CD4-positive, alpha-beta T cell treated with Interleukin-2 at 100 ng/mL for 4 hours (primary cell): ENCODE measurements at regions not wholly inside any gene's neighbourhood (a gene's known extent, or its start where the extent isn't known, plus 50 kb on each side); places are given as distances from the start of the nearest gene placed in this dataset.

ENCODE experiments used
- DNase-seq: peaks from one replicate; pipeline ENCODE4 v3.0.0-alpha.2; 2020; ENCODE audit warnings: low spot score

DNA sequence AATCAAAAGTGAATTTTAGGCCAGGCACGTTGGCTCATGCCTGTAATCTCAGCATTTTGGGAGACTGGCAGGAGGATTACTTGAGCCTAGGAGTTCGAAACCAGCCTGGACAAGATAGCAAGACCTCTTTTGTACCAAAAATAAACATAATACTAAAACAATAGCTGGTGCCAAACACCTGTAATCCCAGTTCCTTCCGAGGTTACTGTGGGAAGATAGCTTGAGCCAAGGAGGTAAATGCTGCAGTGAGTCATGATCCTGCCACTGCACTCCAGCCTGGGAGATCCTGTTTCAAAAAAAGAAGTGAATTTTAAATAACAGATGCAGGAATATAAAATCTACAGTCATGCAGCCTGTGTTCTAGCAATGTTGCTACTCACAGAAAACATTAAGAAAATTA lies 488.3 kb downstream of the PPARGC1A start:
- no peak for DNase-seq

DNA sequence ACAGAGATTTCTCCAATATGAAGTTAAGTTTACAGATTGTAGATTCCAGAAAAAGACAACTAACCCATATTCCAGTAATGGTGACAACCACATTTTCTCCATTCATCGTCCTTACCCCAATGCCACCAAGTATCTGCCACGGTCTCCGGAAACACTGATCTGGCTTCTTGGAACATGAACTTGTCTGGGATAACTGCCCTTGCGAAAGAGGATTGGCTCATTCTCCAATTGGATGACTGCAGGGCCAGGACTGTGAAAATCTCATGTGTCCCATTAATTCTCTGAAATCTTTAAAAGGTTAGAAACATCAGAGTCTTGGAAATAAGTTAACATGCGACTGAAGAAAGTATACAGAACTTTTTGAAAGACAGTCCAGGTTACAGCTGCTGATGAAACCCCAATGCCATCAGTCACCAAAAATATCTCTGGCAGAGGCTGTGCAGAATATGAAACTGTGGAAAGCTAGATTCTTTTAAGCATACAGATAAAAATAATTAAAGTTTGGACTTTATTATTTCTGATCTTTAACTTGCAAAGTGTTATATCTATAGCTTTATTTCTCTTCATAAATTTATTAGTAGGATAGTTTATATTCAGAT lies 496.9 kb downstream of the PPARGC1A start:
- DNase-seq, result no peak

DNA sequence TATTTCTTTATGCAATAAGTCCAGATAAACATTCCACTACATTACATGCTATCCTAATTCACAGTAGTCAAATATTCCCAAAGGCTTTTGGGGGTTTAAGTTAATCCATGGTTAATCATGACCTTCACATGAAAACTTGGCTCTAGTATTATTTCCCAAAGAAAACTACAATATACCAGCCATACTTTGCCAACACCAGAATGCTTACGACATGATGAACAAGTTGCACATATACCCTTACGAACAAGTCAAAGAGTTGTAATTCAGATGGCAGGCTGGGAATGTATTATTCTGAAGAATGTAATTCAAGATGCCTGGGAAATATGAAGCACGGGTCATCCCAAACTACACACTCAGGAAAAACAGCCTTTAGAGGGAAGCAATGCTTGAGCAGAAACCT lies 499.6 kb downstream of the PPARGC1A start:
- no peak for DNase-seq

DNA sequence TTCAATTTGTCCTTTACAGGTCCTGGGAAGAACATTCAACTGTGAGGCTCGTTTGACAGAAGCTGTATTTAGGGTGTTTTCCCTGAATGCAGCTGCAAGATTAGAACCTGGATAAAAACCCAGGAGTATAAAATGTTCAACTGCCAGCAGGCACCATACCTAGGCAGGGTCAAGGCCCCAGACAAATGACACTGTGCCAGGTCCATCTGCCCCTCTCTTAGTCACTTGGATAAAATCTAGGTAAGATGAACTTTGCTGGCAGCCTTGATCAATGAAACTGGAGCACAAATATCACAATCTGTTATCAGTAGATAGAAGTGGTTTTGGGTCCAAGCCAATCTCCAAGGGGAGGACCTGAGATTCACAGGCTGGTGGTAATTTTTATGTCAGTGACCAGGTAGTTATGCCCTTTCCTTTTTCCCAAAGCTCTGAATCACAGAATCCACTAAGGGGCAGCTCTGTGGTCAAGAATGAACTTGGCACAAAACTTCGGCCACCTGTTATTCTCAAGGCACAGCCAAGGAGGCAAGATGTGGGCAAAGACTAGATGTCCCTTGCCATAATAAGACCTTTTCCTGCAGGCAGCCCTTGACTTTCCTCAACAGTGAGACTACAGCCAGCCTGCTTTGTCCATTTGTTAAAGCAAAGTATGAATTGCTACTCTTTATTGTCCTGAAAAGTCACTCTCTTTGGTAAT lies 501.0 kb downstream of the PPARGC1A start:
- no peak for DNase-seq

DNA sequence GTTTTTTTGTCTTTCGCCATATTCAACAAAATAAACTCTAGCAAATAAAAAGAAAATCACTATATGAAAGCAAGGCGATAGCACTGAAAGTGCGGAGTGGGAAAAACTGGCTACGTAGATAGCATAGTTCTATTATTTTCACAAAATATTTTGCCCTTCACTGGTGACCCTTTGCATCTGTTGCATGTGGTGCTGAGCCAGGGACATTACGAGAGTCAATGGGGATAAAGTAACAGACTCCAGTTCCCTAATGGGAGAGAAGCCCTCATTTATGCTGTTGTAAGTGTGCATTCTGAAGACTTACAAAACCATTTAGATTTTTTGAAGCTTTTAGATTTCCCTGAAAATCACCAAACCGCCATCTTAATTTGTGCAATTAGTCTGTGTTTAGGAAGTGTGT lies 501.6 kb downstream of the PPARGC1A start:
- DNase-seq, result no peak

DNA sequence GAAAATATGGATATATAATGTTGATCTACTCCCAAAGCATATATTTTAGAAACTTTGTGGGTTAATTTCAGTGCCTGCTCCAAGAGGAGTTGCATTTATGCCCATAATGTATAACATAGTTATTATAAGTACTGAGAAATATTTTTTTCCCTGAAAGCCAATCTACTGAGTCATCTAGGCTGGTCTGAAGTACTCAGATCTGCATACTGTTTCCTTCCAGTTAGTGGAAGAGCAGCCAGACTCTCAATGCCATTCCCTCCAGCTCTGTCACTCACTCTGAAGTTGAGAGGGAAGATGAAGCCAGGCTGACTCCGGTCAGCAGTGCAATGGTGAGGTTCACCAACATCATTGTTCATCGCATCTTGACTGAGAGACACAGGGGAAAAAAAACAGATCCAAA lies 505.1 kb downstream of the PPARGC1A start:
- DNase-seq, result no peak

DNA sequence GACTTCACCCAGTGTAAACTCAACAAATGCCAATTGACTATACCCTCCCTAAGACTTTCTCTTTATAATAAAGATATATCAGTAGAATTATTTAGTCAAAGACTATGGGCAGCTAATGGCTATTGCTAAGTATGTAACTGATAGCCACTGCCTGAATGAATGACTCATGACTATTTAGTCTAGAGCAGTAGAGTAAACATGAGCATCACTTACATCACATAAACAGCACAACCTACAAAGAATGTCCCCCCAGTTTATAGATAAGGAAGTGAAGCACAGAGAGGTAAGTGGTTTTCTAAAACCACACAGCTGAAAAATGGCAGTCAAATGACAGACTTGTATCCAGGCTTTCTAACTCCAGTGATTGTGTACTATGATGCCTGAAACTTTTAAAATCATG lies 507.0 kb downstream of the PPARGC1A start:
- no peak for DNase-seq

DNA sequence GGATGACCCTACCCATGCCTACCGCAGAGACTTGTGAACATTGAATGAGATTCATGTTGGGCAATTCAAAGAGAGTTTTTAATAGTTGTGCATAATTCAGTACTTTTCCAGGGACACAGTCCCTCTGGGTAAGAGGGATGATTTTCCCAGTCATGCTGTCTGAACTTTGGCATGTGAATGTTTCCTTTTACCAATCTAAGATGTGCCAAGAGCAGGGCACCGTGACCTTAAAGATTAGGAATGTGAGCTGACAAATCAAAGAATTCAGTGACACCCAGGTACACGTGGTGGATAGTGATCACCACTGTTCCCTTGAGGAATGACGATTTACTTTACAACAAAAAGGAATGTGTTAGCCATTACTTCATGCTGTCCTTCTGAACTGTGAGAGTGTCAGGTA lies 515.6 kb downstream of the PPARGC1A start:
- DNase-seq, result no peak

DNA sequence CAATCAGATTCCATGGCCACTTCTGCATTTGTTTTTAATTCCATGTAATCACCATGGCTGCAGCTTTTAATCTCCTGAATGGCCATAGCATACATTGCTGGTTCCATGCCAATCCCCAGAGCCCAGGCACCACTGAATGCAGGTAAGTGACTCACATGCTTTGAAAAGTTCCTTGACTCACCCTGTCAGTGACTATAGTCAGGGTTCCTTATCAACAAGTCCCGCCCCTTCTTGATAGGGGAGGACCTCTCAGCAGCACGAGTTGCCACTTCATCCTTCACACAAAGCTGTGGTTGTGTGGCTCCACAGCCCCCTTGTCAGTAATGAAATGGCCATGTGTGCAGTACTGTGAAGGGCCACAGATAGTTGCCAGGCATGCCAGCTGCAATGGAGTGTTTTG lies 516.6 kb downstream of the PPARGC1A start:
- DNase-seq, result no peak

DNA sequence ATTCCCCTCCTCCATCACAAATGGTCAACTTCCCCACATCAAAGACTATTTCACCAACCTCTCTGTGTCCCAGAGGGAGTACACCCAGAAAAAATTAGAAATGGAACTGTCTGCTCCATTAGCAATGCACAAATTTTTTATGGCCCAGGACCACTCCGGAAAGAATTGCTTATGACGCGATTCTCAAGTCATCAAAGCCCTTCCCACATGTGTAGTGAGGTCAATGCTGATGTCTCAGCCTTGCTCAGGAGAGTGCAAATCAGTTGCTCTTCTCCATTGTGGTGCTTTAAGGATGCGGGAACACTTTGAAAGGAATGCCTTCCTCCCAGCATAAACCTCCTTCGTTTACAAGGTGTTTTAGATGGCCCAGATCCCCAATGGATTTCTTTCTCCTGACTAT lies 518.3 kb downstream of the PPARGC1A start:
- no peak for DNase-seq

DNA sequence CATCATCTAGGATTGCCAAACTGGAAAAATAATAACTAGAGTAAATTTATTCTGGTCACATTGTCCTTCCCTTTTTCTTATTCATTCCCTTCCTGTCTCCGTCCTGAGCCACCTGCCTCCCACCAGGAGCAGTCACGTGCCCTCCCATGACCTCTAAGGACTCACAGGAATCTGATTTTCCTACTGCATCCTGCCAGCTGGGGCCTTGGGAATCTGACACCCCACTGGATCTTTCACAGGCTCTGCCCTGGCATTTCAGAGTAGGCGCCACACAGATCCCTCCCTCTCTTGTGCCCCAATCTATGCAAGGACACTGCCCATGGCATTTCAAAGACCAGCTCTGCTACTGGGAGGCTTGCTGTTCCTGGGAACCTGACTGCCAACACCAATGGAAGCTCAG lies 520.5 kb downstream of the PPARGC1A start:
- DNase-seq, result no peak

DNA sequence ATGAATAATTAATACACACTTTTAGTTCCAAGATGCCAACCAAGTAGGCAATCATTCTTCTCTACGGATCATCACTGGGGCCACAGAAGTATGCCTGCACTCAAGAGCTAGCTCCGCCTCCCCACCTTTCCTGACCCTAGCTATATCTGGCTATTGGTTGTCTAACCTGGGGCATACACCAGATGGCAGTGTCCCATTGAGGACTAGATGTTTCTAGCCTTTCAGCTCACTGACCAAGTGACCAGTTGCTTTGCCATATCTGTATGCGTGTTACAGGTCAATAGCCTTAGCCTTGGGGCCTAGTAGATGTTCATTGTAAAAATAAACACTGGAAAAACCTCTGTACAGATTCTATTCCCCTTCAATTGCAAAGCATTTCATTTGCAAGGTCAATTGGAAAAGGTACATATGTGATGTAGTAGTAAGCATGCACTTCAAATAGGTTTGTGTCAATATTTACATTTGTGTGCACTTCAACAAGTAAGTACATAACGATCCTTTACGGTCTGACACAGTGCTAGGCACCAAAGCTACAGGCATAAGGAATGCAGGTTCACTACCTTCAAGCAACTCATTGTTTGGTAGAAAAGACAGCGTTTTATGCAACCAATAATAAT lies 521.7 kb downstream of the PPARGC1A start:
- no peak for DNase-seq

DNA sequence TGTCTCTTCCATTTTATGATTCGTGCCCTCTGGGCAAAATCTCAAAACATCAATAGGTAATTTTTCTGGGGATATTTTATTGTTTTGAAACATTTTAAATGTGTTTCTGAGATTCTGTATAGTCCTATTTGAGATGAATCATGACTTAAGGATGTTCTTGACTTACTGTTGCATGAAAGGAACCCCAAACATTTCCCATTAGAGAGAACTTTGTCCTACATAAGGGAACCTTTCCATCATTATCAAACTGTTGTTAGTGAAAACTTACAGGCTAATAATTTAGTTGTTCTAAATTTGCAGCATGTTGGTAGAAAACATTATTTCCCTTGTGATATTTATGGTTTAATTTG lies 523.3 kb downstream of the PPARGC1A start:
- no peak for DNase-seq

DNA sequence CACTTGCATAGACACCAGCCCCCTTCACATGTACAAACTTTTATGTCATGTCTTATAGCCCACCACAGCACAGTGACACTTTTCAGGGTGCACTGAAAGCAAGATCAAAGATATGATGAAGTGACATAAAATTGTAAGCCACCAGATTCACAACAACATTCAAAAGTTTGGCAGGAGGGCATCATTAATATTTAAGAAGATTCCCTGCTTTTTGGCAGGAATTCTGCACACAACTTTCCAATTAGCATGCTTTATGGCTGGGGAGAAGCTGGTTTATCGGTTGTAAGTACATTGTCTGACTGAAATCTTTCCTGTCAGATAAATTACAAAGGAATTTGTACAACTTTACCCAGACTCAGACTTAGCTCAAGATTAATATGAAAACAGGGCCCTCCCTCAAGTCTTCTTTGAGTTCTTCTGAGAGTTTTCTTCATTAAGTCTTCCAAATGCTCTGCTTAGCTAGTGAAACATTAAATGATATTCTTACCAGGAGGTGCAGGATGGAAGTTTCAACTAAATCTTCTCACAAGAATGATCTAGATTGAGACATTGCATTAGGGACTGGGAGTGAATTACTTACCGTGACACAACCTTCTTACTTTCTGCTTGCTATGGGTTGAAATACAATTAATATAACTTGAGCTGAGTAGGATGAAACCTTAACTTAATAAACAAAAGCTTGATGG lies 523.8 kb downstream of the PPARGC1A start:
- no peak for DNase-seq

DNA sequence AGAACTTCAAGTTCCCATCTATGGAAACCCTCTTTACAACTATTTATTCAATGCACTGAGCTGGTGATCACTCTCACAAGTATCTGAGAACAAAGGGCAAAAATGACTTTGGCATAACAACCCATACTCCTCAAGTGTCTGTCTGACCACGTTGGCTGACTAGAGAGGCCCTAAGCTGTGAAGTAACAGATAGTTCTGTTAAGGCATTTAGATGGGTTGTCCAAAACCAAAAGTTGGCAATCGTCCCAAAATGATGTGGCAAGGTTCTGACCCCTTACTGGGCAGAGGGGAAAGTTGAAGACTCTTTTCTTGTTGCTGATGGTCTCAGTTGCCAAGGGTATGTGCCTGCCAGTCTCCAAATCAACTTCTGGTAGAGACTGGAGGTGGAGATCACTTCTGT lies 524.8 kb downstream of the PPARGC1A start:
- DNase-seq, result no peak

DNA sequence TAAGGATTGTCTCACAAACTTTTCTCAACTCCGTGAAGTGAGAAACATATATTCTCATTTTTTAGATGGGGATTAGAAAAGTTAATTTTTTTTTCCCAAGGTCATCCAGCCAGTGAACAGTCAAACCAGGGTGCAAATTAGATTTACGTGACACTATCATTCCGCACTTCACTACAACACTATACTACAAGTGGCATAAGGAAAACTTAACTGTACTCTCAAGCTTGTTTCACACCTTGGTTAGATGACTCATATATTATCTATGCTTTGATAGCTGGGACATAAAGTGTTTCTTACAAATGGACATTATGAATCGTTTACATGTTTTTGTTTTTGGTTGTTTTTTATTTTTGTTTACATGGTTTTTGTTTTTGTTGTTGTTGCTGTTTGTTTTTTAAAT lies 525.7 kb downstream of the PPARGC1A start:
- DNase-seq, result no peak

DNA sequence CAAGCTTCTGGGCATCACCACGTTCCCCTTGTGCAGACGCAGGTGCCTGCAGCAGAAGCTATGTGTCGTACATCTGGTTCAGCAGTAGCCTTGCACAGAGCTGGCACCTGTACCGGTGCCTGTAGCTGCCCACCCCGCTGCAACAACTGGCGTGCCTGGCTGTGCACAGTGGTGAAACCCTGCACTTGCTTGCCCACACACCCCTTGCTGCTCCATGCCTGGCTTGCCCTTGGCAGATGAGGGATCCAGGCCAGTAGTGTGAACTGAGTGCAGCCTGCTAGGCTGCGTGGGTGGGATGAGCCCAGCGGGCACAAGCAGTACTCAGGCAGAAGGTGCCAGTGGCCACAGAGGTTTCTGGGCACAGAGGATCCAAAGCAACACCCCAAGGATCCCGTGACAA lies 528.4 kb downstream of the PPARGC1A start:
- DNase-seq, result no peak

DNA sequence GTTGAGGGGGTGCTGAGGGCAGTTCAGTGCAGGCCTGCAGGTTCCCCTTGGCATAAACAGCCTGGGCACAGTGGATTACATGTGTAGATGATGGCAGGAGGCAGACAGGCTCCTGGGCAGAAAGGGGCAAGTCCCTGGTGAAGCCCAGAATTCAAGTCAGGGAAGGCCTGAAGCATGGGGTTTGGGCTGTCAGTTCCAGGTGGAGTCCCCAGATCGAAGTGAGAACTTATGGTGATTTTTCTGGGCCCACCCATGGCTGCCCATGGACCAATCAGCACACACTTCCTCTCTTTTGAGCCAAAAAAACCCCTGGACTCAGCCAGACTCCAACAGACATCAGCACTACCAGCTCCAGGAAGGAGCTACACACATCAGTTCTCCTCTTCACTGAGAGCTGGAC lies 529.1 kb downstream of the PPARGC1A start:
- no peak for DNase-seq

DNA sequence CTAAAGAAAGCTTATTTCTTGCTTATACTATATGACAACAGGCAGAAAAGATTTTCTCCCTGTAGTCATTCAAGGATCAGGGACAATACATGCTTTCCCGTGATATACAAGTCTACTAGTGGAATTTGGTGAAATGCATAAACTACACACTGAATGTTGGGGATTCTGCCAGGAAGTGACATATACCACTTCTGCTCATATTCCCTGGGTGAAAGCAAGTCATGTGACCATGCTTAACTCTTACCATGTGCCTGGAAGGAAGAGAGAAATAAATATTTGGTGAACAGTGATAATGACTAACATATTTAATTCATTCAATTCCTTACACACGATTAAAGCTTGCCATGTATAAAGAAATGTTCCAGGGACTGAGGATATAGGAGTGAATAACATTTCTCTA lies 534.6 kb downstream of the PPARGC1A start:
- DNase-seq, result no peak

DNA sequence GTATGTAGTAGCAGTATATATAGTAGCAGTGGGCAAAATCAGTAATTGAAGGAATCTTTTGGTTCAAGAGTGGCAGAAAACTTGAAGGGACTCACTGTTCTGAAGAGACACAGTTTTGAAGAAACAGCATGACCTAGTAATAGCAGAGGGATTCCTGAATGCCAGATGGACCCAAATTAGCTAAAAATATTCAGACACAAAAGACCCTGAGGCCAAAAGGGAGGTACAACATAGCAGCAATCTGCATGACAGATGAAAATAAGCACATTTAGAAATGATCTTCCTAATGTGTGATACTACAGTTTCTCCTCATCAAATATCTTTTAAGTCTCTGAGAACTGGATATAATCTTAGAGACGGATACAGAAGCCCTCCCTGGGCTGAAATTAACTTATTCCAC lies 536.6 kb downstream of the PPARGC1A start:
- no peak for DNase-seq

DNA sequence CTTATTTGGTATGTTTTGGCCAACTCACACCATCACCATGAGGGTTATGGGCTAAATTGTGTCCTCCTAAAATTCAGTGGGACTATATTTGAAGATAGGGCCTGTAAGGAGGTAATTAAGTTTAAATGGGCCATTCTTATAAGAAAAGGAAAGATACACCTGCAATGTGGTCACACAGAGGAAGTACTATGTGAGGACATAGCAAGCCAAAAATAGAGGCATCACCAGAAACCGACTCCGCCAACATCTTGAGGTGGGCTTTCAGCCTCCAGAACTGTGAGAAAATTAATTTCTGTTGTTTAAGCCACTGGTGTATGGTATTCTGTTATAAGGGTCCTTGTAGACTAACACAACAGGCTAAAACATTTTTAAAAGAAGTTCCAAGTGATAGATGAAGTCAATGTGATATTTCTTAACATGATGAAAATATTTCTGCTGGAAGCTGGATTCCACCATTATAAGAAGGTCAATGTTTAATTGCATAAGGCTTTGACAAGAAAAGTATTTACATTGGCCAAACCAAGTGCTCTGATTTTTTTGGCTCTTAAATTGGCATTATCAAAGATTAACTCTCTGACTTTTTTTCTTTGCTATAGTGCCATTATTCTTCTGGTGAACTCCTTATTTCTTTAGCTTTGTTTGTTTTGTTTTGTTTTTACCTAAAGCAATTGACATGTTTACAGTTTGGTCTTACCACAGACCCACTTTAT lies 540.9 kb downstream of the PPARGC1A start:
- DNase-seq, result no peak

DNA sequence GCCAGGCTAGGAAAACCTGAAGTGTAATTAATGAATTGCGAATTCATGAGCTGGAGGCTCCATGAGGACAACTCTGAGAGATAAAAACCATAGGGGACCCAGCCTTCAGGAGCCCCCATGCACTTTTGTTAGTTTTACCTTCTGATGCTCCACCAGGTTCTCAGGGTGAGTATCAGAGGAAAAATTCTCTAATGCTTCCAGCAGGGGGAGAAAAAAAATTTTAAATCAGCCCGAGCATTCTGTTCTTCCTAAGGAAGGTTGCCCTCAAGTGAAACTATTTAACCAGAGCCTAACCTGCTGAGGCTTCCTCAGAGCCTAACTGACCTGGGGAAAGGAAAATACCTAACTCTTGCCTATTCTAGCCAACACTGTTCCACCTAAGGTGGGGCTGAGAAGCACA lies 552.6 kb downstream of the PPARGC1A start:
- DNase-seq, result no peak
